22Rv1 (cell line): ENCODE measurements at regions not wholly inside any gene's neighbourhood (a gene's known extent, or its start where the extent isn't known, plus 50 kb on each side); places are given as distances from the start of the nearest gene placed in this dataset.

Experiments used
- H3K27ac ChIP-seq: fragments of 450-650 bp; 2 replicates; pipeline ENCODE4 v1.5.1; 2017
- ZFX ChIP-seq: fragments of 450-650 bp; IDR thresholded peaks from 2 replicates; pipeline ENCODE4 v1.6.1; 2017; ENCODE audit warnings: antibody characterized with exemption, borderline replicate concordance
- TF ChIP-seq, protein P1 (sequence below): fragments of 450-650 bp; IDR thresholded peaks from 2 replicates; pipeline ENCODE4 v1.5.1; 2017; ENCODE audit warnings: mild to moderate bottlenecking

DNA sequence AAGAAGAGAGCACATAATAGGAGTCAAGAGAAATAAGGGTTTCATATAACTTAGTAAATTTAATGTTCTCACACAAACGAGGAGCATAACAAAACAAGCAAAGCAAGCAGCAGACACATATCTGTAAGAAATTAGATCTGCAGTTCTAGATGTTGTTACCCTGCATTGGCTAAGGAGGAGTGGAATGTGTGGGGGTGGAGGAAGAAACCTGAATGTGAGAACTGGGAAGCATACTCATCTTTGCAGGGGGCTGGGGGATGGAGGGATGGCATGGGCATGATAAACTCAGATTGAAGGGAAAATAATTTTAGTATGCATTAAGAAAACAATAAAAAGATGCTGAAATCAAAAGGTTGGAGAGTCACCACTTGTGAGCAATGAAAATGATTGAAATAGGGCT, 255.0 kb downstream of the LIG4 start:
- TF ChIP-seq ZFX, result no peak
- TF ChIP-seq, protein P1, sequence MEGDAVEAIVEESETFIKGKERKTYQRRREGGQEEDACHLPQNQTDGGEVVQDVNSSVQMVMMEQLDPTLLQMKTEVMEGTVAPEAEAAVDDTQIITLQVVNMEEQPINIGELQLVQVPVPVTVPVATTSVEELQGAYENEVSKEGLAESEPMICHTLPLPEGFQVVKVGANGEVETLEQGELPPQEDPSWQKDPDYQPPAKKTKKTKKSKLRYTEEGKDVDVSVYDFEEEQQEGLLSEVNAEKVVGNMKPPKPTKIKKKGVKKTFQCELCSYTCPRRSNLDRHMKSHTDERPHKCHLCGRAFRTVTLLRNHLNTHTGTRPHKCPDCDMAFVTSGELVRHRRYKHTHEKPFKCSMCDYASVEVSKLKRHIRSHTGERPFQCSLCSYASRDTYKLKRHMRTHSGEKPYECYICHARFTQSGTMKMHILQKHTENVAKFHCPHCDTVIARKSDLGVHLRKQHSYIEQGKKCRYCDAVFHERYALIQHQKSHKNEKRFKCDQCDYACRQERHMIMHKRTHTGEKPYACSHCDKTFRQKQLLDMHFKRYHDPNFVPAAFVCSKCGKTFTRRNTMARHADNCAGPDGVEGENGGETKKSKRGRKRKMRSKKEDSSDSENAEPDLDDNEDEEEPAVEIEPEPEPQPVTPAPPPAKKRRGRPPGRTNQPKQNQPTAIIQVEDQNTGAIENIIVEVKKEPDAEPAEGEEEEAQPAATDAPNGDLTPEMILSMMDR, result no peak
- H3K27ac ChIP-seq, result no peak overlapping the region

DNA sequence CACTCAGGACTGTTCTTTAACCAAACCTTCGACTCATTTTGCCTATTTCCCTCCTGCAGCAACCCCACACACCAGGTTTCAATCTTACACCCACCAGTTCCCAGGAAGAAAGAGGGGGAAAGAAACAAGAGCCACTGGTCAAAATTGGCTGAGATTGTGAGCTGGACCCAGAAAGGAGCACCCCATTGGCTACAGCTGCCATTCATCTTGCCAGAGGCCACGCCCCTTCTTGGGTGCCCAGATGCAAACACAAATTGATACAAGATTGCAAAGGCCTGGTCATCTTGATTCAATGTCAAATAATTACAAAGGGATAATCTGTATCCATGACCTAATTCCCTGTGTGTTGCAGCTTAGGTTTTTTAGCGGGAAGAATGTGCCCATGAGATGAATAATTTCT, 258.4 kb downstream of the LIG4 start:
- H3K27ac ChIP-seq, result no peak overlapping the region
- TF ChIP-seq, protein P1, result no peak
- TF ChIP-seq ZFX, result no peak

DNA sequence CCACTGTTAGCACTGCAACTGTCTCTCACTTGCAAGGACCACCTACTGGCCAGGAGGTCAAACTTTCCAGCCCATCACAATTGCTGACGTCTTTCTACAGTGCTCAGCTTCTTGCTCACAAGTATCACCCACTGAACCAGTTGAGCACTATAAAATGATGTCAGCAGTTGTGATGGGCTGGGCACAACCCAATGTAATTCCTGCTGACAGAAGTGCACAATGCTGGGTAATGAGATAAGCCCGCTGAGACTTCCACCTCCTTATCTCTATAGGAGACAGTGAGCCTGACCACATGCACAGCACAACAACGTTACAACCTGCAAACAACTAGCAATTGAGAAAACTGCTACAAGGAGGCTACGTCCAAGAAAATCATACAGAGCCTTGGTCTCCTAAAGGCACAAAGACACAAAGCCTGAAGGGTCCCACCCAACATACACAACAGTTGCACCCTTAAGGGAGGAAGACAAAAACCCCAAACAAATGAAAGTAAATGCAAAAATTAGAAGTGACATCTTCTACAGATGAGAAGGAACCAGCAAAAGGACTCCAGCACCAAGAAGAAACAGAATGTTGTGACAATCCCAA, 273.2 kb downstream of the LIG4 start:
- TF ChIP-seq, protein P1, result no peak
- TF ChIP-seq ZFX, result no peak
- H3K27ac ChIP-seq, result no peak overlapping the region

DNA sequence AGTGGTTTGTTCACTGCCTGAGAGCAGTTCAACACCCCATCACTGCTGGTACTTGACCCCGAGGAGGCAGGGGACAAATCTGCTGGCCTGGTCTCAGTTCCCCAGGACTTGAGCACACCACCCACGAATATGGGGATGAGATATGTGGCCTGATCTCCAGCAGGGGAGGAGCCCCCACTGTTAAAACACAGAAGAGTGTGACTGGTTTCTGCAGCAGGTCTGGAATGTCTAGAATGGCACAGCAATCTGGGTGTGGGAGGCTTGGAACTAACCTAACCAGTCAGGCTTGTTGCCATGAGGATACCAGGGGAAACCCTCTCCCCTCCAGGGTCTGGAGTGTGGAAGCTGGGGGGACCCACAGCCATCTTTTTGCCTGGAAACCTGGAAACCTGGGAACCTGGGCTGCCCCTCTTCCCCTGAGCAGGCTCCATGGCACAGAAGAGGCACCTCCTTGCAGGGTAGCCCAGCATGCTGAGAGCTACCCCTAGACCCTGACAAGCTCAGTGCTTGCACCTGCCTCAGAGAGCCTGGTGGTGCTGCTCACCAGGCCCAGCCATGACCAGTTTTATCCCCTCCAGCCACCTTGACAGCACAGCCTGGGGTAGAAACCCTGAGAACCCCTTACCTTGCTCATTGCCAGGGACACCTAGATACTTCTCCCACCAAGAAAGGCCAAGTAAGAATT, 273.8 kb downstream of the LIG4 start:
- H3K27ac ChIP-seq, result no peak overlapping the region
- TF ChIP-seq, protein P1, result no peak
- no peak for TF ChIP-seq ZFX

DNA sequence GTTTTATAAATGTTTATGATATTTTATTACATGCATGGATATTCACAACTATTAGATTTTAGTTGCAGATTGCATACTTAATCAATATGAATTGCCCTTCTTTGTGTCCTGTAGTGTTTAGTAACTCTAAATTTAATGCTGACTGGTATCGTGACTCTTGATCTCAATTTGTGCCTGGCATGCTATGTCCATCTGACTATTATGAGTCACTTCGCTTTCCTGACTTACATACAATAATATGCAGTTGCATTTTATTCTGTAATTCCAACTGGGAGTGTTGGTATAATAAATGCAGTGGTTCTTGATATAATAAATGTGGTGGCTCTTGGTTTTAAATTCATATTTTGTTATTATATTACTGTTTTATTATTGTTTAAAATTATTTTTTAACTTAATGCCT, 277.5 kb downstream of the LIG4 start:
- TF ChIP-seq, protein P1, result no peak
- no peak for TF ChIP-seq ZFX

DNA sequence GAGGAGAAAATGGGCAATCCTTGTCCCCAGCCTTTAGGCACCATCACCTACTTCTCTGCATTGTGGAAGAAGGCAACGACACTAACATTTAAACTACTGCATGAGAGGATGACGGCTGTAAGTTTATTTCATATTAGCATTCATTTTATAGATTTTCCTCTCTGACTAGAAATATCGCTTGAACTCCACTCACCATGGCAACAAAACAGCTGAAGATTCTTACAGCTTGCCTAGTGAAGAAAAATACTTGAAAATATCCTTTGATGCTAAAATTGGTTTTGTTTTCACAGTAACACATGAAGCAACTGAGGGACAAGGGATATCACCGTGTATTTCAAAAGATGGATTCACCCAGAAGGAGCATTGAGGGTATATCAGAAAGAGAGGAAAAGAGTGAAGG, 284.3 kb downstream of the LIG4 start:
- no peak overlapping the region for H3K27ac ChIP-seq
- TF ChIP-seq ZFX, result no peak
- TF ChIP-seq, protein P1, result no peak

More for the DNA sequence above, 277.5 kb downstream of the LIG4 start:
- no peak overlapping the region for H3K27ac ChIP-seq

DNA sequence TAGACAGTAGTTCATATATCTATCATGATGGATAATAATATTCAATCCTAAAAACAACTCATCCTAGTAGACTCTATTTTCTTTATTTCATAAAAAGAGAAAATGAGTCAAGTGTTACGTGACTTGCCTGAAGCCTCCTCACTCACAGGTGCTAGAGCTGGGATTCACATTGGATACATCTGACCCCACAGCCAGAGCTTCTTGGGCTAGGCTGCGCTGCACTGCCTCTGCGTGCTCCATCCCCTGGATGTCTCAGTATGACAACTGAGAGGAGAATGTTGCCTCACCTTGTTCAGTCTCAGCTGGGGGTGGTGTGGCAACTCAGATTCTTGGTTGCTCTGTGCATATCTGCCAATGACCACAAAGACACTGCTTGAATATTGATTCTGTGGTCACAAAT, 286.6 kb downstream of the LIG4 start:
- H3K27ac ChIP-seq, result no peak overlapping the region

More for the DNA sequence above, 286.6 kb downstream of the LIG4 start:
- no peak for TF ChIP-seq ZFX
- TF ChIP-seq, protein P1, result no peak
